ENCODE measurements at regions not wholly inside any gene's neighbourhood (a gene's known extent, or its start where the extent isn't known, plus 50 kb on each side); places are given as distances from the start of the nearest gene placed in this dataset.

DNA sequence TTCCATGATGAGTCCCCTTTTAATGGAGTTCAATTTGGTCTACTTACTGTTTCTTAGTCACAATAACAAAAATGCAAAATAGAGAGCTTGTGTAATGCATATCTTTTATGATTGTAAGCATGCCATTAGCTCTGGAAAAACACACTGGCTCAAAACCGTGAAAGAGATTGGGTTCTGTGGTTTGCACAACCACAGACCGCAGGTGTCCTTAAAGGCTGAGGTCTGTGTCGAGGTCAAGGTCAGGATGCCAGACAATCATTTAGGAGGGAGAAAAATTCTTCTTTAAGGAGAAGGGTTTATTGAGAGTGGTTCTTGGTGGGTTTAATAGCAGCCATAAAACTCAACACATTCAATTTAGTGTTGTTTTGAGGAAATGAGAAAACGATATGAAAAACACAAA is 487.2 kb downstream of the GALR1 start:
- no peak for DNase-seq (ENCODE audit: low read depth in 2 of 3, low spot score in 1 of 3)

- no peak for DNase-seq (ENCODE audit: low read depth in 2 of 3, low spot score in 1 of 3)
These were observed 487.8 kb downstream of the GALR1 start for GRCh38 chr18:77737405-77737804.

DNA sequence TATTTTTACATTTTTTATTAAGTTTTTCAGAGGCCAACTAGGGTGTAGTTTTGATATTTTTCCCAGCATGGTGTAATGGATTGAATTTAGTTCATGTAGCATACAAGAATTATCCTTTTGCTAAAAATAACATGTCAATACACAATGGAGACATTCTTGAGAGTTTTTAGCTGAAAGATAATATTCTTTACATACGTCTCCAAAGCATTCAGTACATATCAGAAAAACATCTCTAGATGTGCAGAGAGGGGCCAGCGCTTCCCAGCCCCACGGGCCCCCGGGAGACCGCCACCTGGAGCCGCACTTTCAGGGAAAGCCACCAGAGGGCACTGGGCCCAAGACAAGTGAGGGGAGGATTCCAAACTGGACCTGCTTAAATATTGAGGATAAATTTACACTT is 499.4 kb downstream of the GALR1 start:
- no peak for DNase-seq (ENCODE audit: low read depth in 2 of 3, low spot score in 1 of 3)

GRCh38 chr18:77750006-77750405 is 500.4 kb downstream of the GALR1 start:
- DNase-seq (ENCODE audit: low read depth in 2 of 3, low spot score in 1 of 3), result no peak

DNA sequence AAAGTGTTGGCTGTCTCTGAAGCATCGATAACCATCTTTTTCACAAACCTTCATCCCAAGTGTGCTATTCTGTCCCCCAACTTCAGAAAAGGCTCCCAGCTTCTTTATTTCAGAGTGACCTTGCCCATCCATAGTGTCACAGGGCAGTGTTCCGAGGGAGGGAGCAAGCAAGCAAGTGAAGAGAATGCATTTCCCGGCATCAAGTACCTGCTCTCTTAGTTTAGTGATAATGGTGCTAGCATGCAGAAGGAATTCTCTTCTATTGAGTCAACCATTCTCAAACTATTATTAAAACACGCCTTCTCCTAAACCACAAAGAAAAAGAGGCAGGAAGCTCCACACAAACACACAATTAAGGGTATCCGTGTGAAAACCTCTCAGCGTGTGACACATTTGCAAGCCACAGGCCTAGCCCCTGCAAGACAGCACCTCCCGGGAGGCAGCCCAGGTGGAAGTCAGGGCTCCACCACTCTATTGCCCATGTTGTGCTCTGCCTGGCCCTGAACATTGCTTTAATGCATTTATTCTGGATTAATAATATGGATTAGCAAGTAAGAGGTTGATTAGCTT is 504.9 kb downstream of the GALR1 start:
- DNase-seq (ENCODE audit: low read depth in 2 of 3, low spot score in 1 of 3), result no peak

- no peak for DNase-seq (ENCODE audit: low read depth in 2 of 3, low spot score in 1 of 3)
These were observed 505.5 kb downstream of the GALR1 start for GRCh38 chr18:77755187-77755586.

DNA sequence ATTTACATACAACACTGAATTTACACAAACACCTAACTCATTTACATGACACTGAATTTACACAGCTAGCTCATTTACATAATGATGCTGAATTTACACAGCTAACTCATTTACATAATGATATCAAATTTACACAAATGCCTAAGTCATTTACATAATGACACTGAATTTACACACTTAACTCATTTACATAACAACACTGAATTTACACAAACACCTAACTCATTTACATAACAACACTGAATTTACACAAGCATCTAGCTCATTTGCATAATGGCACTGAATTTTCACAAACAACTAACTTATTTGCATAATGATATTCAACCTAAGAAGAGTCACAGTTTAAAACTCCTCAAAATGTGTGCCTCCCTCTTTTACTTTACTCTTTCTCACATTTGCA is 511.7 kb downstream of the GALR1 start:
- no peak for DNase-seq (ENCODE audit: low read depth in 2 of 3, low spot score in 1 of 3)

DNA sequence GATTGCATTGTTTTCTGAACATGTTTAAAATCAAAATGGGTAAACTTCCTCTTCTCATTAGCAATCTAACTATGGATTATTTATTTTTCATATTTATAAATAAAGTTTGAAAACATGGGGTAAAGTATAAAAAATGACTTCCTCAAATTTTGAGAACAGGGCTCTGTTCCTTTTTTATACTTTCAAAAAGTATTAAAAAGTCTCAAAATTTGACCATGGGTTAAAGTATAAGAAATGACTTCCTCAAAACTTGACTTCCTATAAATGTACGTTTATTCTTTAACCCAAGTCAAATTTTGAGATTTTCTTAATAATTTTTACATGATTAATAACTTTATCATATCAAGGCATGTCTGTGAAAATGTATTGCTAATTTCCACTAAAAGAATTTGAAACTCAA is 512.4 kb downstream of the GALR1 start:
- DNase-seq (ENCODE audit: low read depth in 2 of 3, low spot score in 1 of 3), result no peak

DNA sequence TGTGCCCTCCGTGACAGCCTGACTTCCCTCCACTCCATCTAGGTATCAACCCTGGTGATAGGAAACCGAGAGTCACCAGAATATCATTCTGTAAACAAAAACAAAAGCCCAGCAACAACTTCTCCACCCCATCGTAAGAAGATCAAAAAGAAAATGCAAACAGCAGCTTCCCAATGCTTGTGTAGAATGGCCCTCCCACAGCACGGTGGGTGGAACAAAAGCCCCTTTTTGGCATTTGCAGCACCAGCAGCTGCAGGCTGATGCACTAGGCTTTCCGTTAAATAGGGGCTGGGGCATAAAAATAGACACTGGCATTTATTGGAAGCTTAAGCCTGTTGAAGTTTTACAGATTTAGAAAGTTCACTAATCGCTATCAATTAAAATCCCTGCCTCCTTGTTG is 513.0 kb downstream of the GALR1 start:
- DNase-seq (ENCODE audit: low read depth in 2 of 3, low spot score in 1 of 3), result no peak

DNA sequence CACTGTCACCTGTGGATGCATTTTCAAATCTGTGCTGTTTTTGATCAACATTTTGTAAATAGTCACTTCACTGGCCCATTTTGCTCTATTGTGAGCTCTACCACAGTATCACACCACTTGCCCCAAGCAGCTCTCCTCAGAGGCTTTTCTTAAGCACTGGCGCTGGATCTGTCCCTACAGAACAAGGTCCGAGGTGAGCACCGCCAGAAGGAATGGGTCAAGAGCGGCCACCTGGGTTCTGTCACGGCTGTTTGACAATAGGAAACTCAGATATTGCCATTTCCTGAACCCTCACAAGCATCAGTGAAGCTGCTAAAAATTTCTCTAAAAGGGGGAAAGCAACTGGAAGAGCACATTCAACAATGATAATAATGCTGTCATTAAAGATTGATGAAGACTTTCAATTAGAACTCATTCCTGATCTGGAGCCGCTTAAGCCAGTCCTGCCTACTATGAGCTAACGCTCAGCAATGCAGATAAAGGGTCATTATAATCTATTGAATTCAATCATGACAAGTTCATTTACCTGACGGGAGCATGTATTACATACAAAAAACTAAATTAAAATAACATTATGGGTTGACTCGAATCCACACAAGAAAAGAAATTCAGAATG is 514.0 kb downstream of the GALR1 start:
- no peak for DNase-seq (ENCODE audit: low read depth in 2 of 3, low spot score in 1 of 3)

- no peak for DNase-seq (ENCODE audit: low read depth in 2 of 3, low spot score in 1 of 3)
These were observed 515.8 kb downstream of the GALR1 start for GRCh38 chr18:77765468-77765867.

- DNase-seq (ENCODE audit: low read depth in 2 of 3, low spot score in 1 of 3), result no peak
These were observed 516.8 kb downstream of the GALR1 start for GRCh38 chr18:77766421-77766820.

DNA sequence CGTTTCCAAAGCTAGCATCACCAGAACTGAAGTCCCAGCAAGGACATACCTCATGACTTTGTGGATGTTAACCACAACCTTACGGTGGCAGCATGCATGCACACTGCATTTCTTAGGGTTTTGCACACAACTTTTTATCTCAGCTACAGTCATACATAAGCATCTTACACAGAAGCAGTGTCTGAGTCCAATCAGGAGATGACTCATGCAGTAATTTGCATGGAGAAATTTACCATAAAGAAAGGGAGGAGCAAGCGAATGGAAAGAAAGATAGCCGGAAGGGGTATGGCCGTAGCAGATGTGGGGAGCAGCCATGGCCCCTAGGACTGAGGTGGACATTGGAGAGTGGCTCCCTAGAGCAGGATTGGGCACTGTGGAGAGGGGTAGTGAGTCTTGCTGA is 522.5 kb downstream of the GALR1 start:
- no peak for DNase-seq (ENCODE audit: low read depth in 2 of 3, low spot score in 1 of 3)

DNA sequence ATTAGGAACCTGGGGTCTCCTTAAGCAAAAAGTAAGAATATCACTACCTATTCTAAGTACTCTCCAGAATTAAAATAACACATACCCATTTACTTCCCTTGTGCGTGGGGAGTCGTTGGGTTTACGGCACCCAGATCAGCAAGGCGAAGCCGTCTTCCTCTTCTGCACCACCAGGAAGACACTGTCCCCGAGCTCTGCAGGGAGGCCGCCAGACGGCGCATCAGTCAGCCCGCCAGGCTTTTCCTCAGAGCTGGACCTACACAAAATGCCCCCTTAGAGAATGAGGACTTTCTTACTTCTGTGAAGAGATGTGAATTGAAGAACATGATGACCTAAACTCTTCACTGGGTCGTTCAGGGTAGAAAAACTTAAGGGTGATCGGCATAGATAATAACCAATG is 526.5 kb downstream of the GALR1 start:
- DNase-seq (ENCODE audit: low read depth in 2 of 3, low spot score in 1 of 3), result no peak

GRCh38 chr18:77777163-77777562 is 527.5 kb downstream of the GALR1 start:
- DNase-seq (ENCODE audit: low read depth in 2 of 3, low spot score in 1 of 3), result no peak

DNA sequence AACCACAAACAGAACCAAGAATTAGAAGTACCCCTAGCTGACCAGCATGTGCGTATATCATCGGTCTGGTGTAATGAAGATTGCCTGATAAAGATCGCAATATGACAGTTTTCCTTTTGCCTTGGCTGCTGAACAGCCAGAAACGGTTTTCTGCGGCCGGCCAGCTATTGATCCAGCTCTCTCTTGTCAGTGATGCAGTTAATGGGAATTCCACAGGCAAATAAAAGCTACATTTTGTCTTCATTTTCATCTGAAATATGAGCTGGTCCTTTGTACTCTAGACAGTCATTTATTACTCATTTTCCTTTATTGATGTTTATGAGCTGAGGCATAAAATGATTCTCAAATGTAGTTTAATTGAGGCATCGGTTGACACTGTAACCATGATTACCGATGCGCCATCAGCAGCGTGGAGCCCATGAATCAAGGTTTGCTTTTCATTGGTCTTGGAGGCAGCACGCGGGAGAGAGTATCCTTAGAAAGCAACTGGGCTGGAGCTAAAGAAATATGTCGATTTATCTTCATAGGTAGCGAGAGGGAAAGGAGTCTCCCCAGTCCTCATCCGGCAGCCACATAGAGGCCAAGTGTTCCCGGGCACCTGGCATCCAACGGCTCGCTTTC is 535.2 kb downstream of the GALR1 start:
- DNase-seq (ENCODE audit: low read depth in 2 of 3, low spot score in 1 of 3), result no peak

- DNase-seq (ENCODE audit: low read depth in 2 of 3, low spot score in 1 of 3), result no peak
These were observed 535.8 kb downstream of the GALR1 start for GRCh38 chr18:77785415-77785975.

DNA sequence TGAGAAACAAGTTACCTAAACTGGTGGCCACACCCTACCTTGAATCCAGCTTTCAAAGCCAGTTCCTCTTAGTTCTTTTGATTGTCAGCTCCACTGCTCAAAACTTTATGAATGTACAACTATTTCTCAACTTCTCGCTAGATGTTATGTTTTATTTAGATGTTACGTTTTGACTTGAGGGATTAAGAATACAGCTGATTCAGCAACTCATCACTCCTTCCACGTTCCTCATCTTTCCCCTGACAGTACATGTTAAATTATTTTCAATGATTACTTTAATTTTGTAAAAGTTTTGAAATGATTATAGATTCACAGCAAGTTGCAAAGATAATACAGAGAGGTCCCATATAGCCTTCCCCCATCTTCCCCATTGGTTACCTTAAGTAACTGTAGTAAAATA is 553.4 kb downstream of the GALR1 start:
- no peak for DNase-seq (ENCODE audit: low read depth in 2 of 3, low spot score in 1 of 3)

DNA sequence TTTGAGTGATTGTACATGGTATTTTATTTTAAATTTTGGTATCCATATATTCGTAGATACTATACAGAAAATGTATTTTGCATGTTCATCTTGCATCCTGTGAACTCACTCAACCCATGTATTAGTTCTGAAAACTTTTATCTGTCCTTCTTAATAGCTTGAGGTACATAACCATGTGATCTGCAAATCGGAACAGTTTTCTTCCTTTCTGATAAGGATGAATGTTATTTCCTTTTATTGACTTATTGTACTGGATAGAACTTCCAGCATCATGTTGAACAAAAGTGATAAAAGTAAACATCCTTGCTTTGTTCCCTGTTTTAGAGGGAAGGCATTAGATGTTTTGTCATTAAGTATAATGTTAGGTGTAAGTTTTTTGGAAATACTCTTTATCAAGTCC is 554.7 kb downstream of the GALR1 start:
- DNase-seq (ENCODE audit: low read depth in 2 of 3, low spot score in 1 of 3), result no peak

DNA sequence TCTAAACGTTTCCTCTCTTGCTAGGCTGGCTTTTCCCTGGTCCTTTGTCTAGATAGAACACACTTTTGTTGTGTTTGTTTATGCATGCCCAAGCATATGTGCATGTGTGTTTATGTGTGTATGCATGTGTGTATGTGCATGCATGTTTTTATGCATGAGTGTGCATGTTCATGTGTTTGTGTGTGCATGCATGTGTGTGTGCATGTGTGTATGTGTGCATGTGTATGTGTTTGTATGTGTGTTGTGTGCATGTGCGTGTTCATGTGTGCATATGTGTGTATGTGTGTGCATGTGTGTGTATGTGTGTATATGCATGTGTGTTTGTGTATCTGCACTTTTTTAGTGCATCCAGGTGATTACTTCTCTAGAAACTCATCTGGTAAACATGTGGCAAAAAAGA is 558.0 kb downstream of the GALR1 start:
- no peak for DNase-seq (ENCODE audit: low read depth in 2 of 3, low spot score in 1 of 3)

- DNase-seq (ENCODE audit: low read depth in 2 of 3, low spot score in 1 of 3), result no peak
These were observed 561.9 kb downstream of the GALR1 start for GRCh38 chr18:77811503-77811902.

DNA sequence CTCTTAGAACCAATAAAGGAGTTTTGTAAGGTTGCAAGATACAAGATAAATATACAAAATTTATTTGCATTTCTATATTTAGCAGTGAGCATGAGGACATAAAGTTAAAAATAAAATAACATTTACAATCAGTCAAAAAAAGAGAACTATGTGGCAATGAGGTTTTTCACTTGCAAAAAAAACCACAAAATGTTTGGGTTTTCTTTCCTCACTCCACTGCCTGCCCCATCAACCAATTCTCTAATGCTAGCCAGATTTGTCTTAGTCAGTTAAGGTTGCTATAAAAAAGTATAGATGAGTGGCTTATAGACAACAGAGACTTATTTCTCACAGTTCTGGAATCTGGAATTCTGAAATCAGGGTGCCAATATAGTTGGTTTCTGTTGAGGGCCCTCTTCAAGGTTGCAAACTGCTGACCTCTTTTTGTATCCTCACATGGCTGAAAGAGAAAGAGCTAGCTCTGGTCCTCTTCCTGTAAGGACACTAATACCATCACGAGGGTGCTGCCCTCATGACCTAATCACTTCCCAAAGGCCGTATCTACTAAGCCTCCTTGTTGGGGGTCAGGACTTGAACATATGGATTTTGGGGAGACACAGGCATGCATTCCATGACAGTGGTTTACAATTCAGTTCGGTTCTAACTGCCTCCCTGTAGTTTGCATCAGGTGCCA is 566.2 kb downstream of the GALR1 start:
- no peak for DNase-seq (ENCODE audit: low read depth in 2 of 3, low spot score in 1 of 3)

All from stimulated activated CD4-positive, alpha-beta T cell treated with anti-CD3 and anti-CD28 coated beads, Interleukin-12 subunit alpha, Interleukin-12 subunit beta, amount 100 ng/mL, for 48 hours (primary cell).